Inflammatory macrophage treated with lipopolysaccharide for 4 hours (primary cell): ENCODE measurements at regions not wholly inside any gene's neighbourhood (a gene's known extent, or its start where the extent isn't known, plus 50 kb on each side); places are given as distances from the start of the nearest gene placed in this dataset.
"Not testable (repeated sequence)": the region's sequence is repeated elsewhere in the genome, so short reads cannot be mapped to it uniquely, and the experiment has no call there.

Experiments
- DNase-seq: peaks from one replicate; pipeline ENCODE4 v3.0.0-alpha.2; 2020

DNA sequence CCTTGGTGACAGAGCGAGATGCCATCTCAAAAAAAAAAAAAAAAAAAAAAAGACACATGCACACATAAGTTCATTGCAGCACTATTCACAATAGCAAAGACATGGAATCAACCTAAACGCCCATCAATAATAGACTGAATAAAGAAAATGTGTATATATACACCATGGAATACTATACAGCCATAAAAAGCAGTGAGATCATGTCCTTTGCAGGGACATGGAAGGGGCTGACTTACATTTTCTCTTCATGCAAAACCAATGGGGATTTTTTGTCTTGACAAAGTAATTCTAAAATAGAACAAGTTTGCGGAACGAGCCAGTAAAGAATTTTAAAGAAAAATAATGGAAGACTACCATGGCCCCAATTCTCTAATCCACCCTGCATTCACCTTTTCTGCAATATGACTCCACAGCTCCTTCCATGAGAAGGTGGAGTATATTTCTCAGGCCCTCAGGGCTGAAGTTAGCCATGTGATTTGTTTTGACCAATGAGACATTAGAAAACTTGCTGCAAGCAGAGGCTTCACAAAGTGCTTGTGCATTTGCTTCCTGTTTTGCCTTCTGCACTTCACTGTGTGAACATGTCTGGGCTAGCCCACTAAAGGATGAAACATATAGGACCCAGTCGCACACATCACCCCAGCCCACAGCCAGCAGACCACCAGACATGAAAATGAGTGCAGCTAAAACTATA lies 78.8 kb upstream of the NR5A2 start:
- DNase-seq, result peak; percentile 4

GRCh38 chr1:199951005-199951404 lies 76.5 kb upstream of the NR5A2 start:
- DNase-seq, result not testable (repeated sequence)

- no peak for DNase-seq
These were observed 73.9 kb upstream of the NR5A2 start for GRCh38 chr1:199953651-199954050.

GRCh38 chr1:199954699-199955098 lies 72.8 kb upstream of the NR5A2 start:
- DNase-seq, result no peak

- no peak for DNase-seq
These were observed 72.3 kb upstream of the NR5A2 start for GRCh38 chr1:199955235-199955634.

DNA sequence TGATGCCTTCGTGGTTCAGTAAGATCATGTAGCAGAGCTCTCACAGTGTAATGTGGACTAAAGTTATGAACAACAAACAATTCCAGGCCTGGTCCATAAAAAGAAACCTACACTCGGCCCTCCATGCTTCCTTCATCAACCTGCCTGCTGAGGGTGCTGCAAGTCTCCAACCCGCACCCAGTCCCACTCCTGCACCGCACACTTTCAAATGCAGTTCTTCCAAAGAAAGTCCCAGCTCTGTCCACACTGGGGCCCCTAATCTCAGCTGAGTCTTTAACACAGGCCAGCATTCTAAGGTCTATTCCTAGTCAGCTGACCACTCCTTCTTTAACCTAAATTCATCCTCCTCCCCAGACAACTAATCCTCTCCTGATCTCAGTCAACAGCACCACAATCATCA lies 71.5 kb upstream of the NR5A2 start:
- no peak for DNase-seq

GRCh38 chr1:199959033-199959774 lies 68.3 kb upstream of the NR5A2 start:
- no peak for DNase-seq

DNA sequence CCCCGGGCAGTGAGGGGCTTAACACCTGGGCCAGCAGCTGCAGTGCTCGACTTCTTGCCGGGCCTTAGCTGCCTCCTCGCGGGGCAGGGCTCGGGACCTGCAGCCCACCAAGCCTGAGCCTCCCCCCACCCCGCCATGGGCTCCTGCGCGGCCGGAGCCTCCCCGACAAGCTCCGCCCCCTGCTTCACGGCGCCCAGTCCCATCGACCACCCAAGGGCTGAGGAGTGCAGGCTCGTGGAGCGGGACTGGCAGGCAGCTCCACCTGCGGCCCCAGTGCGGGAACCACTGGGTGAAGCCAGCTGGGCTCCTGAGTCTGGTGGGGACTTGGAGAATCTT lies 67.8 kb upstream of the NR5A2 start:
- DNase-seq, result no peak

- no peak for DNase-seq
These were observed 57.4 kb upstream of the NR5A2 start for GRCh38 chr1:199970125-199970524.

GRCh38 chr1:199976496-199977144 lies 50.9 kb upstream of the NR5A2 start:
- peak; percentile 60 for DNase-seq
